Astrocyte (in vitro differentiated cells and primary cell): ENCODE measurements at regions not wholly inside any gene's neighbourhood (a gene's known extent, or its start where the extent isn't known, plus 50 kb on each side); places are given as distances from the start of the nearest gene placed in this dataset.

Experiments used
- DNase-seq: peaks from one replicate; pipeline ENCODE4 v3.0.0-alpha.2; 2010; ENCODE audit warnings: low read depth
- FAIRE-seq: peaks from 2 replicates; lab custom pipeline; 2011; peaks lifted over from hg19 to GRCh38; lab: Jason Lieb, UNC
- H2AFZ ChIP-seq: 2 replicates; pipeline ENCODE4 v1.6.0; 2012; ENCODE audit warnings: low read depth, low read length, inconsistent platforms
- H3K27ac ChIP-seq: 2 replicates; pipeline ENCODE4 v1.5.1; 2011; ENCODE audit warnings: low read depth, low read length, inconsistent platforms
- H3K27me3 ChIP-seq: 2 replicates; pipeline ENCODE4 v1.6.0; 2011; ENCODE audit warnings: low read length, inconsistent platforms; ENCODE audit not compliant: insufficient read depth
- H3K36me3 ChIP-seq: 2 replicates; pipeline ENCODE4 v1.5.1; 2011; ENCODE audit warnings: low read length, inconsistent platforms; ENCODE audit not compliant: insufficient read depth
- H3K4me1 ChIP-seq: 2 replicates; pipeline ENCODE4 v1.5.1; 2011; ENCODE audit warnings: low read length, inconsistent platforms; ENCODE audit not compliant: insufficient read depth
- H3K4me2 ChIP-seq: 2 replicates; pipeline ENCODE4 v1.6.0; 2012; ENCODE audit warnings: low read length, inconsistent platforms
- H3K4me3 ChIP-seq: 2 replicates; pipeline ENCODE4 v1.5.1; 2011; ENCODE audit warnings: low read depth, mild to moderate bottlenecking, low read length, inconsistent platforms; ENCODE audit not compliant: insufficient read depth
- H3K79me2 ChIP-seq: 2 replicates; pipeline ENCODE4 v1.6.0; 2012; ENCODE audit warnings: mild to moderate bottlenecking, low read length, inconsistent platforms; ENCODE audit not compliant: insufficient read depth
- H3K9ac ChIP-seq: 2 replicates; pipeline ENCODE4 v1.6.0; 2012; ENCODE audit warnings: mild to moderate bottlenecking, low read length, inconsistent platforms
- H3K9me3 ChIP-seq: 2 replicates; pipeline ENCODE4 v1.5.1; 2012; ENCODE audit warnings: low read depth, mild to moderate bottlenecking, low read length, inconsistent platforms; ENCODE audit not compliant: insufficient read depth
- H4K20me1 ChIP-seq: 2 replicates; pipeline ENCODE4 v1.6.0; 2012; ENCODE audit warnings: low read length, inconsistent platforms; ENCODE audit not compliant: insufficient read depth
- H3K27ac Mint-ChIP-seq: one replicate; pipeline ENCODE4 v1.8.0; 2021; ENCODE audit warnings: mild to moderate bottlenecking, mixed read lengths; ENCODE audit not compliant: unreplicated experiment
- H3K27me3 Mint-ChIP-seq: one replicate; pipeline ENCODE4 v1.8.0; 2021; ENCODE audit warnings: low read depth, mixed read lengths; ENCODE audit not compliant: unreplicated experiment
- H3K36me3 Mint-ChIP-seq: one replicate; pipeline ENCODE4 v1.8.0; 2021; ENCODE audit warnings: low read depth, mixed read lengths; ENCODE audit not compliant: unreplicated experiment
- H3K4me1 Mint-ChIP-seq: one replicate; pipeline ENCODE4 v1.8.0; 2021; ENCODE audit warnings: low read depth, mixed read lengths; ENCODE audit not compliant: unreplicated experiment
- H3K4me3 Mint-ChIP-seq: one replicate; pipeline ENCODE4 v1.8.0; 2021; ENCODE audit warnings: mild to moderate bottlenecking, moderate library complexity, mixed read lengths; ENCODE audit not compliant: unreplicated experiment
- H3K9me3 Mint-ChIP-seq: one replicate; pipeline ENCODE4 v1.8.0; 2021; ENCODE audit warnings: mild to moderate bottlenecking, mixed read lengths; ENCODE audit not compliant: unreplicated experiment
- CTCF ChIP-seq: IDR thresholded peaks from 2 replicates; pipeline ENCODE4 v1.5.1; 2011; ENCODE audit warnings: low read depth, mild to moderate bottlenecking, inconsistent platforms, low read length, moderate library complexity; ENCODE audit not compliant: insufficient read depth
- EZH2 ChIP-seq: IDR thresholded peaks from 2 replicates; pipeline ENCODE4 v1.6.1; 2012; ENCODE audit warnings: mild to moderate bottlenecking, low read length, inconsistent platforms; ENCODE audit not compliant: insufficient read depth

DNA sequence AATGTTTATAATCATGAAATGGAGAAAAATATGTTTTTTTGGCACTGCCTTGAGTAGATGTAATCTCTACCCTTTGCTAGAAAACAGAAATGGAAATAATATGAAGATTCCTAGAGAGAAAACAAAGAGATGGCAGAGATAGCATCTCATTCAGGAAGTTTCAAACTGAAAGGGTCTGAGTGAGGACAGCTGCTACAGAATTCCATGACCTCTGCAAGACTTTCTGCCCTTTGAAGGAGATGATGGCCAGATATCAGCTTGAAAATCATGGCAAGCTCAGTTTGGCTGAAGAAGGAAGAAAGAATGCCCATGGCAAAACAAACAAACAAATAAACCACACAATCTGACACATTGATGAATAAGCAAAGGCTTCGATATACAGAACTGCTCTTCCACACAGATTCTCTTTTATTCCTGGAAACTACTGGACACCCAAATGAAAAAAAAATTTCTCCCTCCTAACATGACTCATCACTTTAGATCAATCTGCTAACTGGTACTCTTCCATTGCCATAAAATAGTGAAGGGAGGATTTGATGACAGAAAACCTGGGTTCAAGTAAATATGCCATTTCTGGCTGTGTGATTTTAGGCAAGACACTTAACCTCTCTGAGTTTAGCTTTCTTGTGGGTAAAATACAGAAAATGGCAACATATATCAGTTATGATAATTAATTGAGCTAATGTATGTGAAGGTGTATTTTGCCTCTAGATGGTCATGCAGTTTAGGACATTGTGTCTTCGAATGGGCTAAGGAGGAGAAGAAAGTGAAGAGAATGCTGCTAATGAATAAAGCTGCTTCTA is 105.9 kb upstream of the SPACA1 start:
- H3K79me2 ChIP-seq, result no peaks in the 10 kb centered on the region

GRCh38 chr6:87939776-87940175 is 107.9 kb upstream of the SPACA1 start:
- Mint-ChIP-seq H3K27ac (no peak overlapping the region), H3K27me3 (peaks cover 5% of the 10 kb centered on the region), H3K36me3 (no peaks in the 10 kb centered on the region), H3K9me3 (no peaks in the 10 kb centered on the region), H3K4me3 (no peak overlapping the region), H3K4me1 (peaks cover 8% of the 10 kb centered on the region)
- no peak for FAIRE-seq
- Histone ChIP-seq H3K4me1 (no peaks in the 10 kb centered on the region), H3K27ac (no peak overlapping the region), H3K36me3 (no peaks in the 10 kb centered on the region), H3K4me3 (no peak overlapping the region), H3K4me2 (no peak overlapping the region), H3K9ac (no peak overlapping the region), H2AFZ (no peak overlapping the region), H3K27me3 (peaks cover 2% of the 10 kb centered on the region), H3K79me2 (no peaks in the 10 kb centered on the region), H3K9me3 (no peaks in the 10 kb centered on the region), H4K20me1 (no peaks in the 10 kb centered on the region)
- no peak for DNase-seq
- TF ChIP-seq EZH2 (no peak), CTCF (no peak)

More for the DNA sequence above, 105.9 kb upstream of the SPACA1 start:
- Mint-ChIP-seq H3K27me3 (no peaks in the 10 kb centered on the region), H3K9me3 (no peaks in the 10 kb centered on the region), H3K4me3 (no peak overlapping the region), H3K27ac (no peak overlapping the region), H3K4me1 (peaks cover 22% of the 10 kb centered on the region), H3K36me3 (no peaks in the 10 kb centered on the region)
- Histone ChIP-seq H3K4me2 (no peak overlapping the region), H3K4me3 (no peak overlapping the region), H2AFZ (no peak overlapping the region), H3K9ac (no peak overlapping the region), H3K4me1 (no peaks in the 10 kb centered on the region), H3K36me3 (no peaks in the 10 kb centered on the region), H3K9me3 (no peaks in the 10 kb centered on the region), H4K20me1 (no peaks in the 10 kb centered on the region), H3K27me3 (peaks cover 2% of the 10 kb centered on the region), H3K27ac (no peak overlapping the region)
- no peak for TF ChIP-seq CTCF
- TF ChIP-seq EZH2, result no peak
- DNase-seq (no peak), FAIRE-seq (no peak)

DNA sequence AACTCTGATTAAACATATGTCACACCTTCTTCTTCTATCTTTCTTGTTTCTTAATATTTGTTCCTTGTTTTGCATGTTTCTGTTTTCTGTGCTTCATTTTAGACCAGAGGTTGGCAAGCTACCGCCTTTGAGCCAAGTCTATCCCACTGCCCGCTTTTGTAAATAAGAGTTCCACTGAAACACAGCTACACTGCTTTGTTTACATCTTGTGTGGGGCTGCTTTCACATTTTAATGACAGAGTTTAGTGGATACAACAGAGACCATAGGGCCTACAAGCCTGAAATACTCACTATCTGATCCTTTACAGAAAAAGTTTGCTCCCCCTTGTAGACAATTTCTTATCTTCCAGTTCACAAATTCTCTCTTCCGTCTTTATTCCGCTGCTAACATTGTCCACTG is 109.4 kb upstream of the SPACA1 start:
- H3K9me3 ChIP-seq, result no peaks in the 10 kb centered on the region
- no peak overlapping the region for H2AFZ ChIP-seq
- DNase-seq, result no peak
- no peaks in the 10 kb centered on the region for H3K79me2 ChIP-seq
- H3K4me3 ChIP-seq, result no peak overlapping the region
- Mint-ChIP-seq H3K27ac (no peak overlapping the region), H3K4me3 (no peak overlapping the region), H3K36me3 (no peaks in the 10 kb centered on the region), H3K9me3 (peaks cover 2% of the 10 kb centered on the region), H3K27me3 (peaks cover 8% of the 10 kb centered on the region), H3K4me1 (peaks cover 7% of the 10 kb centered on the region)
- H4K20me1 ChIP-seq, result no peaks in the 10 kb centered on the region
- peaks cover 2% of the 10 kb centered on the region for H3K27me3 ChIP-seq
- no peaks in the 10 kb centered on the region for H3K36me3 ChIP-seq
- H3K4me2 ChIP-seq, result no peak overlapping the region
- FAIRE-seq, result no peak
- H3K9ac ChIP-seq, result no peak overlapping the region
- no peak overlapping the region for H3K27ac ChIP-seq
- no peak for TF ChIP-seq CTCF
- TF ChIP-seq EZH2, result no peak
- no peaks in the 10 kb centered on the region for H3K4me1 ChIP-seq
